Activated CD4-positive, alpha-beta memory T cell treated with anti-CD3 and anti-CD28 coated beads, Interleukin-2, amount 10 ng/mL, durations not matched to agents 7 days and 5 days (primary cell): ENCODE measurements at regions not wholly inside any gene's neighbourhood (a gene's known extent, or its start where the extent isn't known, plus 50 kb on each side); places are given as distances from the start of the nearest gene placed in this dataset.

Source experiments
- CTCF ChIA-PET: fragments of 350-600 bp; sonication (Branson Sonifier 250); formaldehyde crosslinking; loops from one replicate; lab custom pipeline; 2021; ENCODE audit warnings: antibody characterized with exemption, inconsistent platforms; lab: Charles Lee
- POLR2A ChIA-PET: fragments of 350-600 bp; sonication (Branson Sonifier 250); formaldehyde crosslinking; loops from one replicate; lab custom pipeline; 2021; ENCODE audit warnings: antibody characterized with exemption; lab: Charles Lee
- DNase-seq: peaks from one replicate; pipeline ENCODE4 v3.0.0-alpha.2; 2020
- H3K27ac Mint-ChIP-seq: one replicate; pipeline ENCODE4 v1.8.0; 2021; ENCODE audit warnings: mild to moderate bottlenecking, mixed read lengths
- H3K27me3 Mint-ChIP-seq: one replicate; pipeline ENCODE4 v1.8.0; 2021; ENCODE audit warnings: mixed read lengths
- H3K36me3 Mint-ChIP-seq: one replicate; pipeline ENCODE4 v1.8.0; 2021; ENCODE audit warnings: low read depth, mixed read lengths
- H3K4me1 Mint-ChIP-seq: one replicate; pipeline ENCODE4 v1.8.0; 2021; ENCODE audit warnings: mixed read lengths
- H3K4me3 Mint-ChIP-seq: one replicate; pipeline ENCODE4 v1.8.0; 2021; ENCODE audit warnings: mild to moderate bottlenecking, mixed read lengths
- H3K9me3 Mint-ChIP-seq: one replicate; pipeline ENCODE4 v1.8.0; 2021; ENCODE audit warnings: mixed read lengths

DNA sequence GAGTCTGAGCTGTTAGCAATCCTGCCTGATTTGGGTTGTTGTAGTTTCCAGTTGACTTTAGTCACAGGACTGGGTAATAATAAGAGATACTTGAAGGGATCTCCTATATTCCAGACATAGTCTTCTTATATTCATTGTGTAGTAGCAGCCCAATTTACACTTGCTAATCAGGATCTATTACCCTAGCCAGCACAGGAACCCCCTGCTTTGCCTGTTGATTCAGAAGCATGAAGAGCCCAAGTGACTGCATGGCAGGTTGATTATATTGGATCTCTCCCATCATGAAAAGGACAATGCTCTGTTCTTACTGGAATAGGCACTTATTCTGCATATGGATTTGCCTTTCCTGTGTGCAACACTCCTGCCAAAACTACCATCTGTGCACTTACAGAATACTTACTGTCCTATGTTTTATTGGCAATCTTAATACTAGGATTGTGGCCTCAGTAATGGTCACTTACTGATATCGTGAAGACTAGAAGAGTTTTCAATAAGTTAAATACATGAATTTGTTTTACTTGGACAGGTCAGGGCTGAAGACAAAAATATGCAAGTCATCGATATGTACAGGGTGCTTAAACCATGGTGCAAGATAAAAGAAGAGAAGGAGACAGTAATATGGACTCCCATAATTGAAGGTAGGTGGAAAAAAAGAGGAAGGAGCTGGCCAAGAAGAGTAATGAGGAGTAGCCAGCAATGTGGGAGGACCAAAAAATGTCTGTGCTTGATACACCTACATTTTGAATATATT is 304.1 kb downstream of the MCTP2 start:
- CTCF ChIA-PET = no interaction called here
- Mint-ChIP-seq H3K4me1 (no peaks in the 10 kb centered on the region), H3K27ac (no peak overlapping the region), H3K9me3 (no peaks in the 10 kb centered on the region), H3K4me3 (no peak overlapping the region), H3K36me3 (no peaks in the 10 kb centered on the region), H3K27me3 (no peaks in the 10 kb centered on the region)
- DNase-seq = no peak
- POLR2A ChIA-PET = no interaction called here

DNA sequence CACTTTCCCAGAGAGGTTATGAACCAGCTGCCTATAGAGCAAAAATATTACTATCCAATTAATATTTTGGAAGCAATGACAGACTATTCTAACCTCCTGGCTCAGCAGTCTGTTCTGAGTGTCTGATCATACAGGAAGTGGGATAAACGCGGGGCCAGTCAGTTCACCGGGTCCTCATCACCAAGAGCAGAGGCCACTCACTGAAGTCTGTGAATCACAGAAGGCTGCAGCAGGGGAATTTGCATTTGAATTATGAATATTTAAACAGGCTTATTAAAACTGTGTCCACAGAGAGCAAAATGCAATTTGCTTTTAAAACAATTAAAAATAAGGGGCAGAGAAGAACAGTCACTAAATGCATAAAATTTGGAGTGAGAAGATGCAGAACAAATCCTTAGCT is 305.2 kb downstream of the MCTP2 start:
- Mint-ChIP-seq H3K27me3 (no peaks in the 10 kb centered on the region), H3K9me3 (no peaks in the 10 kb centered on the region), H3K4me1 (no peaks in the 10 kb centered on the region), H3K4me3 (no peak overlapping the region), H3K36me3 (no peaks in the 10 kb centered on the region), H3K27ac (no peak overlapping the region)
- CTCF ChIA-PET = no interaction called here
- DNase-seq = no peak
- POLR2A ChIA-PET = no interaction called here

DNA sequence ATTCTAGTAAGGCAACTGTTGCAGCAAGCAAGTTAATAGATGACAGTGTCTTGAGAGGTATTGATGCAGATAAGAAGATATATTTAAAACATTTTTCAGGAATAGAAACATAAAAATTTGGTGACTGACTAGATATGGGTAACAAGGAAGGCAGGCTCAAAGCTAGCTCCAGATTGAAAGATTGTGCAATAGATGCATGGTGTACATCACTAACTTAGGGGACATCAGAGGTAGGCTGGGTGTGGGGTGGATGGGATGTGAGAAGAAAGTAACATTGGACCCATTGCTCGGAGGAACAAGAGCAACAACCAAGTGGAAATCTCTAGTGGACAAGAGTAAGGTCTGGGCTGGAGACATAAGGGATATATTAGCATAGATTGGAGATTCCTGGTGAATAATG is 306.9 kb downstream of the MCTP2 start:
- H3K27ac Mint-ChIP-seq = no peak overlapping the region
- H3K4me1 Mint-ChIP-seq = no peaks in the 10 kb centered on the region
- CTCF ChIA-PET = no interaction called here
- no peaks in the 10 kb centered on the region for H3K9me3 Mint-ChIP-seq
- H3K4me3 Mint-ChIP-seq = no peak overlapping the region
- POLR2A ChIA-PET = no interaction called here
- peaks cover 3% of the 10 kb centered on the region for H3K27me3 Mint-ChIP-seq
- no peak for DNase-seq
- H3K36me3 Mint-ChIP-seq = no peaks in the 10 kb centered on the region

DNA sequence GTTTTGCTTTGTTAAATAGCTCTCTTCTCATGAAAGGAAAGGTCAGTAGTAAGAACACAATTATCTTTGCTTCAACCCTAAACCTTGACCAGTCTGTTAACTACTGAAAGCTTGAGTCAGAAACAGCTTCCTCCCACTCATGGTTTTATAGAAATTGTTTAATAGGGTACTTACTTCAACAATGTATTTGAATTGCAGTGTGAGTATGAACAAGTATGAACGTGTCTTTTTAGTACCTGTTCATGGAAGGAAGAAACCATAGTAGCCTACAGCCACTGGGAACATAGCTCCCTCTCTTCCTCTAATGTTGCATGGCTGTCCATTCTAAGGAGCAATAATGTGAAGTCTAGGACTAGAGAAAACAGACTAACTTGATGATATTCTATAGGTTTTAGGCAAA is 311.0 kb downstream of the MCTP2 start:
- CTCF ChIA-PET = interaction anchor here (0.8 kb wide), 1 partner anchor 16 kb away, joined by 3 read pairs; no protein-coding TSS in a partner anchor
- H3K36me3 Mint-ChIP-seq = no peaks in the 10 kb centered on the region
- no peak overlapping the region for H3K27ac Mint-ChIP-seq
- DNase-seq = no peak
- H3K4me3 Mint-ChIP-seq = no peak overlapping the region
- POLR2A ChIA-PET = no interaction called here
- no peaks in the 10 kb centered on the region for H3K4me1 Mint-ChIP-seq
- H3K9me3 Mint-ChIP-seq = no peaks in the 10 kb centered on the region
- H3K27me3 Mint-ChIP-seq = peaks cover 6% of the 10 kb centered on the region

DNA sequence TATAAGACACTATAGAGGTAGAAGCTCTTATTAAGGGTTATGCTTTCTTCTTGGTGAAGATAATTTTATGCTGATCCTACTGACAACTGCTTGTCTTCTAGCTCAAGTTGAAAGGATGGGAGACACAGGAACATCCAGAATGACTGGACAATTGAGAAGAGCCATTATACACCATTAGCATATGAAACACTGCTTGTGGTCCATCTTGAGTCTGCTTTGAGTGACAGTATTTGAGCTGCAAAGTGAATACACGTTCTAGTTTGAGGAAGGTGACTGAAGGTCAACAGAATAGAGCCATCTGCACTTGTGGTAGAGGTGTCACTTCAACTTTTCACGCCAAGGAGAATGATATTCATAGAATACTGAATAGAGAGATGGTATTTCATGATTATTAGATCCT is 315.4 kb downstream of the MCTP2 start:
- Mint-ChIP-seq H3K4me3 (no peak overlapping the region), H3K4me1 (no peaks in the 10 kb centered on the region), H3K27me3 (peaks cover 11% of the 10 kb centered on the region), H3K27ac (no peak overlapping the region), H3K9me3 (no peaks in the 10 kb centered on the region), H3K36me3 (no peaks in the 10 kb centered on the region)
- CTCF ChIA-PET = interaction anchor here (1.1 kb wide), 1 partner anchor 21 kb away, joined by 3 read pairs; no protein-coding TSS in a partner anchor
- POLR2A ChIA-PET = no interaction called here
- no peak for DNase-seq

DNA sequence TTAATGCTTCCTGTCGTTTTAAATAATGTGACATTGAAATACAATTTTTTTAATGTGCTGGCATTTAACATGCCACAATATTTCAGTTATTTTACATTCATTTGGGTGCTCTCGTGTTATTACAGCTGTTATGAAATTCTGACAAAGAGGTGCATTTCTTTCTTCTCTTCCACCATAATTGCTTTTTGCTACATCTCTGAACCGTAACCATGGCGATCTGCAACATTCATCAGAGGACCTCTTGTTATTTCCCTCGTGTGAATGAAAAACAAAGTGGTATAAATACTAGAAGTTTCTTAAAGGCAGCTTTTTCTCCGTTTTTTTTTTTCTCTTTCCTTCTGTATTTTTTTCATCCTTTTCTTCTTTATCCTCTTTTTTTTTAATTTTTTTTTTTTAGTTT is 316.4 kb downstream of the MCTP2 start:
- Mint-ChIP-seq H3K4me1 (no peaks in the 10 kb centered on the region), H3K9me3 (no peaks in the 10 kb centered on the region), H3K27me3 (peaks cover 14% of the 10 kb centered on the region), H3K27ac (no peak overlapping the region), H3K36me3 (no peaks in the 10 kb centered on the region), H3K4me3 (no peak overlapping the region)
- CTCF ChIA-PET = no interaction called here
- DNase-seq = no peak
- POLR2A ChIA-PET = interaction anchor here (0.5 kb wide), 1 partner anchor 720 kb away, joined by 3 read pairs; no protein-coding TSS in a partner anchor

DNA sequence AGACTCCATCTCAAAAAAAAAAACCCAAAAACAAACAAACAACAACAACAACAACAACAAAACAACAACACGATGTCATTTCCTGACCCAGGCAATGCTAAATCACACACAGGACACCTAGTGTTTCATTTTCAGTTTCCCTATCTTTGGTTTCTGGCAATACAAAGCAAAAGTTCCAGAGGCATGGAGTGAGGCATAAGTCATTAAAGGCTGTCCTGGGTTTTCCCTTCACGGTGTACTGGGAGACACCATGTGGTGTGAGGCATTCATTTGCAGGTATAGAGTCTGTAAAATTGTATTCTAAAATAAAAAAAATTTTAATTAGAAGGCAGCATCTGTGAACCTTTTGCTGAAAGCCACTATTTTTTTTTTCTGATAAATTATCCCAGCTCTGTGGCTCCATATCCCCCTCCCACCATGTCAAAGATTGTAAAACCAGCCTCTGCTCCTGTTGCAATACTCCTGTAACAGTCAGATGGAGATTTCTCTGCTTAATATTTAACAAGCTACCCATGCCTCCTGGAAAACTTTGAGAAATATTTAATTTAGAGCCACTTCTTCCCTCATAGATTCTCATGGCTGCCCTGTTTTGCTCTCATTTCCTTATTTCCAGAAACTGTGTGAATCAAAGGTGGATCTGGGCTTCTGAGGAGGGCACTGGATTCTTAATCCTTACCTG is 324.6 kb downstream of the MCTP2 start:
- Mint-ChIP-seq H3K36me3 (no peaks in the 10 kb centered on the region), H3K9me3 (no peaks in the 10 kb centered on the region), H3K27ac (no peak overlapping the region), H3K27me3 (peaks cover 7% of the 10 kb centered on the region), H3K4me3 (no peak overlapping the region), H3K4me1 (no peaks in the 10 kb centered on the region)
- ChIA-PET POLR2A (no interaction called here), CTCF (no interaction called here)
- DNase-seq = no peak

DNA sequence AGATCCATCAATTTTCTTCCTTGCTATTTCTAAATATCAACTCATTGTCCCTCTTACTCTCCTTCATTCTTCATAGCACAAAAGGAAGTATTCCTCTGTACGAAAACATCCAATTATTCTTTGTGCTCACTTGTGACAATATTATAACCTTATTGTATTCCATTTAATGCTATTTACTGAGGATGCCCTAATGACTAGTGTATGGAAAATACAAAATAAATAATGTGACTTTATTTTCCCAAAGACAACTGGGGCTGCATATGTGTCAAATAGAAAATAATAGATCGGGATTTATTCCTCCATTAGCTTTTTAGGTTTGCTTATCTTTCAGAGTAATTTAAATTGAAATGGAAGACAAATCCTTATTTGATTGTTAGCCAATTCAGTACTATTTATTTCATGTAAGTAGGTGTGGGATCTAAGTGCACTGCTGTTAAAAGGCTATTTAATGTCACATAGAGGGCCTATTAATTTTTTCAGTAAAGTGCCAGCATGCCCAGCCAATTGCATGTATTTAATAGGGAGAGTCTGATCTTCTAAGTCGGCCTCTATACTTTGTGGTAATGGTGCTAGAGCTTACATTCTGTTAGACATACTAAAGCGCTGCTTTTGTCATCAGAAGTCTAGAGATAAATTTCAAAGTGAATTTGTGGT is 329.8 kb downstream of the MCTP2 start:
- POLR2A ChIA-PET = no interaction called here
- Mint-ChIP-seq H3K27ac (no peak overlapping the region), H3K36me3 (no peaks in the 10 kb centered on the region), H3K4me1 (no peaks in the 10 kb centered on the region), H3K9me3 (no peaks in the 10 kb centered on the region), H3K27me3 (peaks cover 2% of the 10 kb centered on the region), H3K4me3 (no peak overlapping the region)
- CTCF ChIA-PET = no interaction called here
- no peak for DNase-seq

DNA sequence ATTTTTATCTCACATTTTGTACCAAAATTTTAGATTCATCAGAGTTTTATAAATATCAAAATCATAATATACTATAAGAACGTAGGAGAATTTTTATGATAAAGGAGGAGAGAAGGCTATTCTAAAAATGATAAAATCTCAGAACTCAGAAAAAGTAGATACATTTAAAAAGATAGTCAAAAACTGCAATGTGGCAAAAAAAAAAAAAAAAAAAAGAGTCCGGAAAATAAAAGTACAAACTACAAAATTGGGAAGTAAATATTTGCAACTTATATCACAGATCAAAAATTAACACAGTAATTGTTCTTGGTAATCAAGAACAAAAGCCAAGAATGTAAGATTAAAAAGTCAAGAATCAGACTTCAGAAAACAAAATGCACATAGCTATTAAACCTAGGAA is 332.1 kb downstream of the MCTP2 start:
- Mint-ChIP-seq H3K27ac (no peak overlapping the region), H3K27me3 (peaks cover 2% of the 10 kb centered on the region), H3K9me3 (no peaks in the 10 kb centered on the region), H3K4me3 (no peak overlapping the region), H3K36me3 (no peaks in the 10 kb centered on the region), H3K4me1 (no peaks in the 10 kb centered on the region)
- no peak for DNase-seq
- ChIA-PET CTCF (no interaction called here), POLR2A (no interaction called here)

DNA sequence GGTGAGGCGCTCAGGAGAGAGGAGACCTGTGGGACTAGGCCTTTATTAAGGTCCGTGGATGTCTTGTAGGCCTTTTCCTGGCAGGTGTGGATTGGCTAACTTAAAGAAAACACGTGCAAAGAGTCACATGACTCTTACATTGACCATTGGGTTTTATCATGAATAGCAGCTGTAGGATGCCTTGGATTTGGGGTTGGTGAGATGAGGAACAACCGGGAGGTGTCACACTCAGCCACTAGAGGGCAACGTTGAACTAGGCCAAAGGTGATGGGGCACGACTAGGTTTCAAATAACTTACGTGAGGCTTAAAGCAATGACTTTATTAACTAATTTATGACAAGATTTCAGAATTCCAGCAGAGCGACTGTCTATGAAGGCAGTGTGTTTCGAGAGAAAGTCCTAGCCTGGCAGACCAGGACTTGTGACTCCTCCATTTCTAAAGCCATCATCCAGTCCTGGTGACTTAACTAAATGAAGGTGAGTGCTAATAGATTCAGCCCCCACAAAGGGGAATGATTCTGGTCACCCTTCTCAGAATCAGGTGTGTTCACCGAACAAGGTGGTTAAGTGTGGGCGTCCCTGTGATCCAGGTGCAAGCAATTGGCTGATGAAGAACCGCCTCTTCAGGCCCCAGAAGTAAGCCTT is 345.6 kb downstream of the MCTP2 start:
- ChIA-PET POLR2A (no interaction called here), CTCF (no interaction called here)
- Mint-ChIP-seq H3K4me1 (no peaks in the 10 kb centered on the region), H3K27ac (no peak overlapping the region), H3K9me3 (no peaks in the 10 kb centered on the region), H3K36me3 (no peaks in the 10 kb centered on the region), H3K4me3 (no peak overlapping the region), H3K27me3 (peaks cover 46% of the 10 kb centered on the region)
- peak; percentile 54 for DNase-seq

DNA sequence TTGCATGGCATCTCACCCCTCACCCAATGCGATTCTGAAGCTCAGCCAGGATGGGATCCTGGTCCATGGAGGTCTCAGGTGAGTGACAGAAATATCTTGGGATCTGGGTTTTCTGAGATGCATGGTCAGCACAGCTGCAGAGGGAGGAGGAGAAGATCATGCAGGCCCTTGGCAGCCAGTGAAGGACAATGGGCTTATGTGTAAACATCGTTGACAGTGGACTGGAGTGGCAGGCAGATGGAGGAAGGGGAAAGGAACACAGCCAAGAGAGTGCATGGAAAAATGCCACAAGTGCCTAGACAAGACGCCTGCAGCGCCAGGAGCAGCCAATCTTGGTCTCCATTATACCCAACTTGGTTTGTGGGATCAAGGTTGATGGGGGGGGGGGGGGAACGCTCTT is 347.9 kb downstream of the MCTP2 start:
- Mint-ChIP-seq H3K36me3 (no peaks in the 10 kb centered on the region), H3K27me3 (peaks cover 62% of the 10 kb centered on the region), H3K9me3 (no peaks in the 10 kb centered on the region), H3K4me3 (no peak overlapping the region), H3K27ac (no peak overlapping the region), H3K4me1 (peaks cover 12% of the 10 kb centered on the region)
- no peak for DNase-seq
- ChIA-PET CTCF (interaction anchor here (1.1 kb wide), 1 partner anchor 28 kb away, joined by 4 read pairs; no protein-coding TSS in a partner anchor), POLR2A (no interaction called here)

DNA sequence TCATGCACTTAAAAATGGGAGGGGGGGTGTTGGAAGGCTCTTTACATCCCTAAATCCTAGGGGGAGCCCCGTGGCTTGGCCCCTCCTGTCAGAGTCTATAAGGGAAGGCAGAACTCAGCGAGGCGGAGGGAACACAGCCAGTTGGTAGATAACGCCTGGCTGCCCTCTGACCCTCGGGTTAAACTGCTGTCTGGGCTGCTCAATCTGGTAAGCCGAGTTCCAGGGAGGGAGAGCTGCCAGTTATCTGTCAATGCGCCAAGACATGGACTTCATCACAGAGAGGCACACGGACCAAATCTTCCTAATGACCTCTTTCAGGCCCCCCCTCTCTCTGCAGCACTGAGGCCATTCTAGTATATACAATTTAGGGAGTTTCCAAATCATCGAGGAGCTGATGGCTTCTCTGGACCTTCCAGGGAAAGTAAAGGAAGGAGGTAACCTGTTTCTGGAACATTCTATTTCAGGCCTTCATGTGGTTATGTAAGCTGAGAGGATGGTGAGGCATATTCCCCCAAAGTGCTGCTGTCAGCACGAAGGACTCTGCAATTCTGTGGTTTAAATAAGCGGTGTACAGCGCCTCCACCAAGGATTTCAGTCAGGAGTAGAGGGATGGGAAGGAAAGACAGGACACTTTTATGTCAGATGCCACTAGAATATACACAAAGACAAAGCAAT is 349.0 kb downstream of the MCTP2 start:
- H3K4me1 Mint-ChIP-seq = peaks cover 22% of the 10 kb centered on the region
- DNase-seq = no peak
- H3K4me3 Mint-ChIP-seq = no peak overlapping the region
- H3K27me3 Mint-ChIP-seq = peaks cover 63% of the 10 kb centered on the region
- H3K27ac Mint-ChIP-seq = no peak overlapping the region
- no peaks in the 10 kb centered on the region for H3K9me3 Mint-ChIP-seq
- ChIA-PET CTCF (interaction anchor here (1.2 kb wide), 1 partner anchor 89 kb away, joined by 4 read pairs; no protein-coding TSS in a partner anchor), POLR2A (no interaction called here)
- H3K36me3 Mint-ChIP-seq = no peaks in the 10 kb centered on the region
